ENCODE measurements at regions not wholly inside any gene's neighbourhood (a gene's known extent, or its start where the extent isn't known, plus 50 kb on each side); places are given as distances from the start of the nearest gene placed in this dataset.
A peak's percentile ranks its signal among the peaks of the same experiment; 100 is the strongest.
"Not testable (repeated sequence)": the region's sequence is repeated elsewhere in the genome, so short reads cannot be mapped to it uniquely, and the experiment has no call there.

DNA sequence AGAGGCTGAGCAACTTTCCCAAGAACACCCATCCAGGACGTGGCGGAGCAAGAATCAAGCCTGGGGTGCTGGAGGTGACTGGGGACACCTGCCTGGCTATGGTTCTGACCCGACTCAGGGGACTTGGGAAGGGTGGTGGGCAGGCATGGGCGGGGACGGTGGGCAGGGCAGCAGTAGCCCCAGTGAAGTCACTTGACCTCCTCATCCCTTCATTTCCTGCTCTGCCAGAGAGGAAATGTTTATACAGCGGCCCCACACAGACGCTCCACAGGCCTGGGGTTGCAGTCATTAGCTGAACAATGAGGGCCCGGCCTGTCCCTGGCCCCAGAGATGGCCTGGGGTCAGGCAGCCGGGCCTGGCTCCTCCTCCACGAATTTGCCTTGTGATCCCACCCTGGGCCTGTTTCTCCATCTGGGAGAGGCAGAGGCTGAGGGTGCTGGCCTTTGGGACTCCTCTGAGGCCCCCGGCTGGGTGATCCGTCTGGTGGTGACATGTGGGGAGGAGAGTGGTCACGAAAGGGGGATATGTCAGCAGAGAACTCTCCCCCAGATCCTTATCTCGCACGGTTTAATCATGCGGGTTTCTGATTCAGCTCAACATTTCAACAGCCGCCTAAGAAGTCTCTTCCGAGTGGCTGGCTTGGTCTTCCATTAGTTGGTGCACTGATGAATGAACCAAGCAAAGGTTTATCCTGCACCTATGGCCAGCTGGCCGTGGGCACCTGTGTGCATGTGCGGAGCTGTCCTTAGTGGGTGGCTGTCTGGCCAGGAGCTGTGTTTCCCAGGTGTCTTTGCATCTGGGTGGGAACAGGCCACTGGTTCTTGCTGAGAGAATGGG lies 175.9 kb downstream of the IRF8 start:
- DNase-seq (peak in 1 of 2 donors; percentile 56), ATAC-seq (ENCODE audit: low FRiP score) (no peak)
- Histone ChIP-seq H3K36me3 (ENCODE audit: control insufficient read depth in 1 of 2, insufficient read depth in 2 of 2, low read length in 1 of 2) (no peaks in the 10 kb centered on the region), H3K4me1 (ENCODE audit: control insufficient read depth in 1 of 2, insufficient read depth in 2 of 2, low read length in 2 of 2) (no peaks in the 10 kb centered on the region), H3K27me3 (ENCODE audit: control insufficient read depth in 1 of 2, insufficient read depth in 2 of 2, low read length in 1 of 2) (no peaks in the 10 kb centered on the region), H3K27ac (ENCODE audit: low read depth in 1 of 2, low read length in 2 of 2) (no peak overlapping the region), H3K9me3 (ENCODE audit: control insufficient read depth, low read length) (no peaks in the 10 kb centered on the region), H3K4me3 (ENCODE audit: low read length in 2 of 2) (no peak overlapping the region)
- intact Hi-C loops (cut with DNase I), result no loop called here
- 38 to 50% methylated on average over 20 of the region's 20 CpGs for WGBS, 2 donors

- Histone ChIP-seq H3K9me3 (ENCODE audit: control insufficient read depth, low read length) (no peaks in the 10 kb centered on the region), H3K4me1 (ENCODE audit: control insufficient read depth in 1 of 2, insufficient read depth in 2 of 2, low read length in 2 of 2) (no peaks in the 10 kb centered on the region), H3K27me3 (ENCODE audit: control insufficient read depth in 1 of 2, insufficient read depth in 2 of 2, low read length in 1 of 2) (no peaks in the 10 kb centered on the region), H3K36me3 (ENCODE audit: control insufficient read depth in 1 of 2, insufficient read depth in 2 of 2, low read length in 1 of 2) (no peaks in the 10 kb centered on the region), H3K27ac (ENCODE audit: low read depth in 1 of 2, low read length in 2 of 2) (no peak overlapping the region), H3K4me3 (ENCODE audit: low read length in 2 of 2) (no peak overlapping the region)
- ATAC-seq (ENCODE audit: low FRiP score) (no peak), DNase-seq (peak in 1 of 2 donors; percentile 2)
- WGBS, 2 donors, result 54 to 66% methylated on average over 2 of the region's 2 CpGs
- intact Hi-C loops (cut with DNase I), result no loop called here
These were observed 176.5 kb downstream of the IRF8 start for GRCh38 chr16:86075488-86075785.

GRCh38 chr16:86075839-86076440 lies 177.0 kb downstream of the IRF8 start:
- Histone ChIP-seq H3K4me1 (ENCODE audit: control insufficient read depth in 1 of 2, insufficient read depth in 2 of 2, low read length in 2 of 2) (no peaks in the 10 kb centered on the region), H3K9me3 (ENCODE audit: control insufficient read depth, low read length) (no peaks in the 10 kb centered on the region), H3K27me3 (ENCODE audit: control insufficient read depth in 1 of 2, insufficient read depth in 2 of 2, low read length in 1 of 2) (no peaks in the 10 kb centered on the region), H3K4me3 (ENCODE audit: low read length in 2 of 2) (no peak overlapping the region), H3K36me3 (ENCODE audit: control insufficient read depth in 1 of 2, insufficient read depth in 2 of 2, low read length in 1 of 2) (no peaks in the 10 kb centered on the region), H3K27ac (ENCODE audit: low read depth in 1 of 2, low read length in 2 of 2) (no peak overlapping the region)
- ATAC-seq (ENCODE audit: low FRiP score), result no peak
- WGBS, 2 donors, result 78 to 83% methylated on average over 9 of the region's 9 CpGs
- peak in 1 of 2 donors; percentile 68 for DNase-seq
- intact Hi-C loops (cut with DNase I), result no loop called here

GRCh38 chr16:86076606-86077005 lies 177.6 kb downstream of the IRF8 start:
- DNase-seq (peak in 1 of 2 donors; percentile 14), ATAC-seq (ENCODE audit: low FRiP score) (no peak)
- Histone ChIP-seq H3K4me3 (ENCODE audit: low read length in 2 of 2) (no peak overlapping the region), H3K4me1 (ENCODE audit: control insufficient read depth in 1 of 2, insufficient read depth in 2 of 2, low read length in 2 of 2) (no peaks in the 10 kb centered on the region), H3K36me3 (ENCODE audit: control insufficient read depth in 1 of 2, insufficient read depth in 2 of 2, low read length in 1 of 2) (no peaks in the 10 kb centered on the region), H3K27ac (ENCODE audit: low read depth in 1 of 2, low read length in 2 of 2) (no peak overlapping the region), H3K27me3 (ENCODE audit: control insufficient read depth in 1 of 2, insufficient read depth in 2 of 2, low read length in 1 of 2) (no peaks in the 10 kb centered on the region), H3K9me3 (ENCODE audit: control insufficient read depth, low read length) (no peaks in the 10 kb centered on the region)
- WGBS, 2 donors, result 86 to 89% methylated on average over 5 of the region's 5 CpGs
- intact Hi-C loops (cut with DNase I), result no loop called here

GRCh38 chr16:86077243-86077940 lies 178.4 kb downstream of the IRF8 start:
- intact Hi-C loops (cut with DNase I), result no loop called here
- Histone ChIP-seq H3K27ac (ENCODE audit: low read depth in 1 of 2, low read length in 2 of 2) (no peak overlapping the region), H3K27me3 (ENCODE audit: control insufficient read depth in 1 of 2, insufficient read depth in 2 of 2, low read length in 1 of 2) (no peaks in the 10 kb centered on the region), H3K4me1 (ENCODE audit: control insufficient read depth in 1 of 2, insufficient read depth in 2 of 2, low read length in 2 of 2) (no peaks in the 10 kb centered on the region), H3K4me3 (ENCODE audit: low read length in 2 of 2) (no peak overlapping the region), H3K36me3 (ENCODE audit: control insufficient read depth in 1 of 2, insufficient read depth in 2 of 2, low read length in 1 of 2) (no peaks in the 10 kb centered on the region), H3K9me3 (ENCODE audit: control insufficient read depth, low read length) (no peaks in the 10 kb centered on the region)
- no peak for ATAC-seq (ENCODE audit: low FRiP score)
- WGBS, 2 donors, result 85 to 88% methylated on average over 17 of the region's 17 CpGs
- peak in 1 of 2 donors; percentile 30 for DNase-seq

GRCh38 chr16:86078121-86078600 lies 179.2 kb downstream of the IRF8 start:
- no peaks in the 10 kb centered on the region for H3K27me3 ChIP-seq (ENCODE audit: control insufficient read depth in 1 of 2, insufficient read depth in 2 of 2, low read length in 1 of 2)
- no peaks in the 10 kb centered on the region for H3K4me1 ChIP-seq (ENCODE audit: control insufficient read depth in 1 of 2, insufficient read depth in 2 of 2, low read length in 2 of 2)
- ATAC-seq (ENCODE audit: low FRiP score) (no peak), DNase-seq (peak in 1 of 2 donors; percentile 74)
- 51 to 62% methylated on average over 18 of the region's 18 CpGs for WGBS, 2 donors
- no peaks in the 10 kb centered on the region for H3K9me3 ChIP-seq (ENCODE audit: control insufficient read depth, low read length)
- intact Hi-C loops (cut with DNase I), result no loop called here
- H3K4me3 ChIP-seq (ENCODE audit: low read length in 2 of 2), result no peak overlapping the region
- H3K36me3 ChIP-seq (ENCODE audit: control insufficient read depth in 1 of 2, insufficient read depth in 2 of 2, low read length in 1 of 2), result no peaks in the 10 kb centered on the region
- no peak overlapping the region for H3K27ac ChIP-seq (ENCODE audit: low read depth in 1 of 2, low read length in 2 of 2)

DNA sequence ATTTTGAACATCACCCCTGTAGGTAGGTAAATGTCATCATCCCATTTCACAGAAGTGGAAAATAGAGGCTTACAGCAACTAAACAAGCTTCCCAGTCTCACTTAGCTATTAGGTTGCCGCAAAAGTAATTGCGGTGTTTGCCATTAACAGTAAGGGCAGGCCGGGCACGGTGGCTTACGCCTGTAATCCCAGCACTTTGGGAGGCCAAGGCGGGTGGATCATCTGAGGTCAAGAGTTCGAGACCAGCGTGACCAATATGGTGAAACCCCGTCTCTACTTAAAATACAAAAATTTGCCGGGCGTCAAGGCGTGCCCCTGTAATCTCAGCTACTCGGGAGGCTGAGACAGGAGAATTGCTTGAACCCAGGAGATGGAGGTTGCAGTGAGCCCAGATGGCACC lies 179.7 kb downstream of the IRF8 start:
- ATAC-seq (ENCODE audit: low FRiP score); H3K4me3 ChIP-seq (ENCODE audit: low read length in 2 of 2); H3K9me3 ChIP-seq (ENCODE audit: control insufficient read depth, low read length); H3K27ac ChIP-seq (ENCODE audit: low read depth in 1 of 2, low read length in 2 of 2); H3K36me3 ChIP-seq (ENCODE audit: control insufficient read depth in 1 of 2, insufficient read depth in 2 of 2, low read length in 1 of 2); H3K4me1 ChIP-seq (ENCODE audit: control insufficient read depth in 1 of 2, insufficient read depth in 2 of 2, low read length in 2 of 2); intact Hi-C loops (cut with DNase I); DNase-seq; H3K27me3 ChIP-seq (ENCODE audit: control insufficient read depth in 1 of 2, insufficient read depth in 2 of 2, low read length in 1 of 2): not testable (repeated sequence)
- WGBS, 2 donors, result 95% methylated on average over 13 of the region's 13 CpGs

- Histone ChIP-seq H3K27me3 (ENCODE audit: control insufficient read depth in 1 of 2, insufficient read depth in 2 of 2, low read length in 1 of 2) (no peaks in the 10 kb centered on the region), H3K4me1 (ENCODE audit: control insufficient read depth in 1 of 2, insufficient read depth in 2 of 2, low read length in 2 of 2) (no peaks in the 10 kb centered on the region), H3K9me3 (ENCODE audit: control insufficient read depth, low read length) (no peaks in the 10 kb centered on the region), H3K36me3 (ENCODE audit: control insufficient read depth in 1 of 2, insufficient read depth in 2 of 2, low read length in 1 of 2) (no peaks in the 10 kb centered on the region), H3K27ac (ENCODE audit: low read depth in 1 of 2, low read length in 2 of 2) (no peak overlapping the region), H3K4me3 (ENCODE audit: low read length in 2 of 2) (no peak overlapping the region)
- WGBS, 2 donors, result 80 to 82% methylated on average over 15 of the region's 15 CpGs
- DNase-seq (peak in 1 of 2 donors; percentile 55), ATAC-seq (ENCODE audit: low FRiP score) (no peak)
- intact Hi-C loops (cut with DNase I), result no loop called here
These were observed 180.4 kb downstream of the IRF8 start for GRCh38 chr16:86079255-86079885.
